ENCODE measurements at regions not wholly inside any gene's neighbourhood (a gene's known extent, or its start where the extent isn't known, plus 50 kb on each side); places are given as distances from the start of the nearest gene placed in this dataset.

GRCh38 chr11:79720115-79720514 lies 279.3 kb upstream of the TENM4 start:
- TF ChIP-seq YY1 (IDR thresholded peaks at IDR 0.05; ENCODE audit: insufficient read depth, insufficient read length) = no peak
- TF ChIP-seq SUZ12 (IDR thresholded peaks at IDR 0.05; ENCODE audit: extremely low read depth, insufficient read depth, insufficient read length) = no peak
- TF ChIP-seq ZNF274 (IDR thresholded peaks at IDR 0.05; ENCODE audit: low read depth, low read length) = no peak
